Loucy (cell line): ENCODE measurements at regions not wholly inside any gene's neighbourhood (a gene's known extent, or its start where the extent isn't known, plus 50 kb on each side); places are given as distances from the start of the nearest gene placed in this dataset.

Source experiments
- H2AFZ ChIP-seq: fragments of 200-600 bp; sonication (generic); 2 replicates; pipeline ENCODE4 v1.6.0; 2016; ENCODE audit warnings: antibody characterized with exemption, mild to moderate bottlenecking, low read length, moderate library complexity
- H3F3A ChIP-seq: fragments of 200-600 bp; 2 replicates; pipeline ENCODE4 v1.6.0; 2016; ENCODE audit warnings: antibody characterized with exemption, low read depth, mild to moderate bottlenecking
- H3K27me3 ChIP-seq: fragments of 200-600 bp; sonication (generic); 2 replicates; pipeline ENCODE4 v1.6.1; 2014; ENCODE audit warnings: low read length, mild to moderate bottlenecking; ENCODE audit not compliant: insufficient read depth, poor library complexity, severe bottlenecking
- H3K36me3 ChIP-seq: fragments of 200-600 bp; sonication (generic); 2 replicates; pipeline ENCODE4 v1.6.1; 2016; ENCODE audit warnings: low read length; ENCODE audit not compliant: insufficient read depth
- H3K4me1 ChIP-seq: fragments of 200-600 bp; sonication (generic); 2 replicates; pipeline ENCODE4 v1.5.1; 2014; ENCODE audit warnings: low read length, mild to moderate bottlenecking; ENCODE audit not compliant: insufficient read depth, poor library complexity, severe bottlenecking
- H3K4me2 ChIP-seq: fragments of 200-600 bp; sonication (generic); 2 replicates; pipeline ENCODE4 v1.6.0; 2014; ENCODE audit warnings: antibody characterized with exemption, low read length, low read depth, mild to moderate bottlenecking; ENCODE audit not compliant: poor library complexity, severe bottlenecking
- H3K4me3 ChIP-seq: fragments of 200-600 bp; sonication (generic); 2 replicates; pipeline ENCODE4 v1.5.1; 2014; ENCODE audit warnings: low read length, mild to moderate bottlenecking, mixed read lengths; ENCODE audit not compliant: poor library complexity, severe bottlenecking
- H3K79me2 ChIP-seq: fragments of 200-600 bp; sonication (generic); 2 replicates; pipeline ENCODE4 v1.6.1; 2014; ENCODE audit warnings: low read length; ENCODE audit not compliant: insufficient read depth
- H3K9ac ChIP-seq: fragments of 200-600 bp; sonication (generic); 2 replicates; pipeline ENCODE4 v1.6.0; 2014; ENCODE audit warnings: mild to moderate bottlenecking, low read depth, low read length, moderate library complexity; ENCODE audit not compliant: poor library complexity, severe bottlenecking
- H3K9me2 ChIP-seq: fragments of 200-600 bp; sonication (generic); replicated peaks from 2 replicates; pipeline ENCODE4 v1.6.1; 2016; ENCODE audit warnings: low read depth, low read length, mixed read lengths
- H3K9me3 ChIP-seq: fragments of 200-600 bp; sonication (generic); 2 replicates; pipeline ENCODE4 v1.6.1; 2014; ENCODE audit warnings: mild to moderate bottlenecking, antibody characterized with exemption, low read length, low read depth; ENCODE audit not compliant: insufficient read depth
- H4K20me1 ChIP-seq: fragments of 200-600 bp; sonication (generic); 2 replicates; pipeline ENCODE4 v1.6.0; 2014; ENCODE audit warnings: antibody characterized with exemption, low read length, mild to moderate bottlenecking; ENCODE audit not compliant: insufficient read depth, poor library complexity, severe bottlenecking
- CTCF ChIP-seq: fragments of 200-600 bp; sonication (generic); conservative IDR thresholded peaks from 2 replicates; pipeline ENCODE4 v1.5.1; 2014; ENCODE audit warnings: mild to moderate bottlenecking, antibody characterized with exemption, low read length
- EZH2phosphoT487 ChIP-seq: fragments of 200-600 bp; IDR thresholded peaks from 2 replicates; pipeline ENCODE4 v1.6.1; 2018; ENCODE audit warnings: antibody characterized with exemption, mild to moderate bottlenecking, moderate library complexity, borderline replicate concordance

GRCh38 chr10:52965509-52965908 lies 192.9 kb upstream of the MBL2 start:
- no peak overlapping the region for H3K9ac ChIP-seq
- no peak overlapping the region for H3K4me2 ChIP-seq

GRCh38 chr10:52961323-52961722 lies 188.7 kb upstream of the MBL2 start:
- Histone ChIP-seq H3K4me3 (no peak overlapping the region), H3K36me3 (no peaks in the 10 kb centered on the region), H3F3A (no peaks in the 10 kb centered on the region), H2AFZ (no peak overlapping the region), H3K79me2 (no peaks in the 10 kb centered on the region), H3K9me2 (no peaks in the 10 kb centered on the region), H3K9me3 (no peaks in the 10 kb centered on the region), H3K9ac (no peak overlapping the region), H3K4me2 (no peak overlapping the region), H4K20me1 (no peaks in the 10 kb centered on the region), H3K4me1 (no peaks in the 10 kb centered on the region), H3K27me3 (no peaks in the 10 kb centered on the region)
- TF ChIP-seq CTCF (no peak), EZH2phosphoT487 (no peak)

More at GRCh38 chr10:52965509-52965908, 192.9 kb upstream of the MBL2 start:
- Histone ChIP-seq H3K27me3 (no peaks in the 10 kb centered on the region), H2AFZ (no peak overlapping the region), H3F3A (no peaks in the 10 kb centered on the region), H4K20me1 (no peaks in the 10 kb centered on the region), H3K9me3 (no peaks in the 10 kb centered on the region), H3K4me3 (no peak overlapping the region), H3K9me2 (no peaks in the 10 kb centered on the region), H3K4me1 (no peaks in the 10 kb centered on the region), H3K36me3 (no peaks in the 10 kb centered on the region), H3K79me2 (no peaks in the 10 kb centered on the region)
- TF ChIP-seq CTCF (no peak), EZH2phosphoT487 (no peak)

GRCh38 chr10:52959810-52960209 lies 187.2 kb upstream of the MBL2 start:
- no peaks in the 10 kb centered on the region for H3K79me2 ChIP-seq
- H3K9me3 ChIP-seq = no peaks in the 10 kb centered on the region
- H3K36me3 ChIP-seq = no peaks in the 10 kb centered on the region
- no peak overlapping the region for H3K4me2 ChIP-seq
- no peak overlapping the region for H3K4me3 ChIP-seq
- H3K9me2 ChIP-seq = no peaks in the 10 kb centered on the region
- H3F3A ChIP-seq = no peaks in the 10 kb centered on the region
- H4K20me1 ChIP-seq = no peaks in the 10 kb centered on the region
- H2AFZ ChIP-seq = no peak overlapping the region
- H3K4me1 ChIP-seq = no peaks in the 10 kb centered on the region
- H3K9ac ChIP-seq = no peak overlapping the region
- H3K27me3 ChIP-seq = no peaks in the 10 kb centered on the region
- no peak for TF ChIP-seq EZH2phosphoT487
- TF ChIP-seq CTCF = no peak
